IMR-90 (cell line): ENCODE measurements at regions not wholly inside any gene's neighbourhood (a gene's known extent, or its start where the extent isn't known, plus 50 kb on each side); places are given as distances from the start of the nearest gene placed in this dataset.

Experiments used
- BHLHE40 ChIP-seq: fragments of 150-350 bp; IDR thresholded peaks from 2 replicates; pipeline ENCODE4 v1.6.1; 2016; ENCODE audit warnings: mild to moderate bottlenecking, low read depth, low read length
- MAFK ChIP-seq: IDR thresholded peaks from 2 replicates; pipeline ENCODE4 v1.6.1; 2012; ENCODE audit warnings: low read depth, low read length, improper control_type of control experiment
- POLR2A ChIP-seq: IDR thresholded peaks from 2 replicates; pipeline ENCODE4 v1.6.1; 2012; ENCODE audit warnings: mild to moderate bottlenecking, low read depth, low read length
- RCOR1 ChIP-seq: IDR thresholded peaks from 2 replicates; pipeline ENCODE4 v1.6.1; 2012; ENCODE audit warnings: mild to moderate bottlenecking, low read length, improper control_type of control experiment; ENCODE audit not compliant: insufficient replicate concordance
- TF ChIP-seq, protein P1 (sequence below): conservative IDR thresholded peaks from 2 replicates; pipeline ENCODE4 v1.5.1; 2012; ENCODE audit warnings: mild to moderate bottlenecking, low read depth, low read length, improper control_type of control experiment
- TF ChIP-seq, protein P2 (sequence below): fragments of 150-350 bp; IDR thresholded peaks from 2 replicates; pipeline ENCODE4 v1.6.1; 2016; ENCODE audit warnings: low read depth, mild to moderate bottlenecking, low read length, moderate library complexity, borderline replicate concordance

- TF ChIP-seq, protein P1, sequence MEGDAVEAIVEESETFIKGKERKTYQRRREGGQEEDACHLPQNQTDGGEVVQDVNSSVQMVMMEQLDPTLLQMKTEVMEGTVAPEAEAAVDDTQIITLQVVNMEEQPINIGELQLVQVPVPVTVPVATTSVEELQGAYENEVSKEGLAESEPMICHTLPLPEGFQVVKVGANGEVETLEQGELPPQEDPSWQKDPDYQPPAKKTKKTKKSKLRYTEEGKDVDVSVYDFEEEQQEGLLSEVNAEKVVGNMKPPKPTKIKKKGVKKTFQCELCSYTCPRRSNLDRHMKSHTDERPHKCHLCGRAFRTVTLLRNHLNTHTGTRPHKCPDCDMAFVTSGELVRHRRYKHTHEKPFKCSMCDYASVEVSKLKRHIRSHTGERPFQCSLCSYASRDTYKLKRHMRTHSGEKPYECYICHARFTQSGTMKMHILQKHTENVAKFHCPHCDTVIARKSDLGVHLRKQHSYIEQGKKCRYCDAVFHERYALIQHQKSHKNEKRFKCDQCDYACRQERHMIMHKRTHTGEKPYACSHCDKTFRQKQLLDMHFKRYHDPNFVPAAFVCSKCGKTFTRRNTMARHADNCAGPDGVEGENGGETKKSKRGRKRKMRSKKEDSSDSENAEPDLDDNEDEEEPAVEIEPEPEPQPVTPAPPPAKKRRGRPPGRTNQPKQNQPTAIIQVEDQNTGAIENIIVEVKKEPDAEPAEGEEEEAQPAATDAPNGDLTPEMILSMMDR = no peak
- TF ChIP-seq BHLHE40 (no peak), POLR2A (no peak), RCOR1 (no peak), MAFK (peak; percentile 91)
- TF ChIP-seq, protein P2, sequence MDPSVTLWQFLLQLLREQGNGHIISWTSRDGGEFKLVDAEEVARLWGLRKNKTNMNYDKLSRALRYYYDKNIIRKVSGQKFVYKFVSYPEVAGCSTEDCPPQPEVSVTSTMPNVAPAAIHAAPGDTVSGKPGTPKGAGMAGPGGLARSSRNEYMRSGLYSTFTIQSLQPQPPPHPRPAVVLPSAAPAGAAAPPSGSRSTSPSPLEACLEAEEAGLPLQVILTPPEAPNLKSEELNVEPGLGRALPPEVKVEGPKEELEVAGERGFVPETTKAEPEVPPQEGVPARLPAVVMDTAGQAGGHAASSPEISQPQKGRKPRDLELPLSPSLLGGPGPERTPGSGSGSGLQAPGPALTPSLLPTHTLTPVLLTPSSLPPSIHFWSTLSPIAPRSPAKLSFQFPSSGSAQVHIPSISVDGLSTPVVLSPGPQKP = no peak
These were observed 226.6 kb upstream of the G2E3 start for GRCh38 chr14:30332374-30332773.
